ENCODE measurements at regions not wholly inside any gene's neighbourhood (a gene's known extent, or its start where the extent isn't known, plus 50 kb on each side); places are given as distances from the start of the nearest gene placed in this dataset.

DNA sequence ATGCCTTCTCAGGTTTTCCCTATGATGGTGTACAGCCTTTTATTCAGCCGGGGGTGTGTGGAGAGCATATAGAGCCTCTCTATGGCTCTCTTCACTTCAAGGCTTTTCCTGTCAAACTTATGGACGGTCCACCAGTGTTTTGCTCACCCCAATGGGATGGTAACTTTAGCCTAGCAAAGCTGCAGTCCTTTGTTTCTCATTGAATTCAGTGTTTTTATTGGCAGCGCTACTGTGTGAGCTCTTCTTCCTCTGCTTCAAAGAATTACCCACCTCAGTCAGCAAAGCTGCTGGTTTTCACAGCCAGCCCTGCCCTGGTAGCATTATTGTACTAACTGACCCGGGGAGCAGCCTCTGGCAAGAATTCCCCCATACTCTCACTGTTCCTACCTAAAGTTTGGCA is 145.3 kb upstream of the RRP15 start:
- no peak for DNase-seq (ENCODE audit: low read depth, low spot score)

DNA sequence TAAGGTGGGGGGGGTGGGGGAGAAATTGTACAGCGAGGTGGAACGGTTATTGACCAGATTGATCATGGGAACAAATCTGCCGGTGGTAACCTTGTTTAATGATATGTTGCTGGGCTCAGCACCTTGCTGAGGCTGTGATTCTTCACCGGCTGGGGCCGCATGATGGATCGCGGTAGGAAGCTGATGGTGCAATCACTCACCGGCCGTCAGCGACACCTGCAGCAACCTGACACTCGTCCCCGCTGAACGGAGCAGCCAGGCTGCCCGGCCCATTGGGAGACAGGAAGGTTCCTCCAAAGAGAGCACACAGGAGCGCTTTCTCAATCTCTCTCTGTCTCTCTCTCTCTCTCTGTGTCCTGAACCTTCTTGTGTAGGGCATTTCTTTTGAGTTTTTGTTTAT is 128.5 kb upstream of the RRP15 start:
- DNase-seq (ENCODE audit: low read depth, low spot score), result no peak

DNA sequence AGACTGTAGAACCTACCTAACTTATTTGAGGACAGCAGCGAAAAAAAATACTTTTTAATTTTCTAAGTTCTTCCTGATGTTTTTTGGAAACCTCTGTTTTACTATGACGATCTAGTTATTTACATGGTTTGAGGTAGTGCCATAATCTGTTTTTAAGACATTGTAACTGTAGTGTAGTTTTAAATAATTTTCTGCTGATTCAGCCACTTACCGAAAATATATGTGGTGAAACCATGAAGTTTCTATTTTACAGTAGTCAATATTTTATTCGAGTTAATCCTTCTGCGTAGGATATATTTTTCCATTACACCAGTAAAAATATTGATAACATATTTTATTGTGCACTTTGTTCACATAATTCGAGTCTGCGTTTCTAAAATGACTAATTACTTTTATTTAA is 121.7 kb upstream of the RRP15 start:
- DNase-seq (ENCODE audit: low read depth, low spot score), result no peak

DNA sequence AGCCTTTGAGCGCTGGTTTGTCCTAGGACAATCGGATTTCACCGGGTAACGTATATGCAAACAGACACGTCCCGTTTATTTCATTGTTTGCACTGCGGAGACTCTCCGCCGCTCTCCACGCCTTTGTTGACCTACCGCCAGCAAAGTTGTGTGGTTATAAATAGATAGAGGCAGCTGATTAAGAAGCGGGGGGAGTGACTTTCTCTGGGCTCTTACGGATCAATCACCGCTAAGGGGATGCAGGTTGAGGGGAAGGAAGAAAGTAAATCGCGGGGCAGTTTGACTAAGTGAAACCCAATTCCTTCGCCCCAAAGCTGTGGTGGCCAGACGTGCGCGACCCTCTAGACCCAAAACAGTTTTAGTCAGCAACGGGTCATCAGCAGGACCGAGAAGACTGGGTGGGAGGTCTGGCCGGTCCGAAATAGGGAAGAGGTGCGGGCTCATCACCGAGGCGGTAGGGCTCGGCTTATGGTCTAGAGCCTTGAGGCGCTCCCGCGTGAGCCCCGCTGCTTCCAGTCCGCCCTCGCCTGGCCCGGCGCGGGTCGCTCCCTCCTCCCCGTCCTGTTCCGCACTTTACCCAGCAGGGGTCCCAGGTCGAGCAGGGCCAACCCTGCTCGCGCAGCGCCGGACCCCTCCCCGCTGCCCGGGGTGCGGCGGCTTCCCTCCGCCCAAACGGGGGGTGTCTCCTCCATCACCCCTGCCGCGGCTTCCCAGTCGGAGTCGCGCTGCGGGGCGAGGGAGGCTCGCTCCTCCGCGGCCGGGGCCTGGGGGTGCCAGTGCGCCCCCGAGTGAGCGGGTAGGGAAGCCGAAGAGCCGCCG is 120.8 kb upstream of the RRP15 start:
- DNase-seq (ENCODE audit: low read depth, low spot score), result no peak

DNA sequence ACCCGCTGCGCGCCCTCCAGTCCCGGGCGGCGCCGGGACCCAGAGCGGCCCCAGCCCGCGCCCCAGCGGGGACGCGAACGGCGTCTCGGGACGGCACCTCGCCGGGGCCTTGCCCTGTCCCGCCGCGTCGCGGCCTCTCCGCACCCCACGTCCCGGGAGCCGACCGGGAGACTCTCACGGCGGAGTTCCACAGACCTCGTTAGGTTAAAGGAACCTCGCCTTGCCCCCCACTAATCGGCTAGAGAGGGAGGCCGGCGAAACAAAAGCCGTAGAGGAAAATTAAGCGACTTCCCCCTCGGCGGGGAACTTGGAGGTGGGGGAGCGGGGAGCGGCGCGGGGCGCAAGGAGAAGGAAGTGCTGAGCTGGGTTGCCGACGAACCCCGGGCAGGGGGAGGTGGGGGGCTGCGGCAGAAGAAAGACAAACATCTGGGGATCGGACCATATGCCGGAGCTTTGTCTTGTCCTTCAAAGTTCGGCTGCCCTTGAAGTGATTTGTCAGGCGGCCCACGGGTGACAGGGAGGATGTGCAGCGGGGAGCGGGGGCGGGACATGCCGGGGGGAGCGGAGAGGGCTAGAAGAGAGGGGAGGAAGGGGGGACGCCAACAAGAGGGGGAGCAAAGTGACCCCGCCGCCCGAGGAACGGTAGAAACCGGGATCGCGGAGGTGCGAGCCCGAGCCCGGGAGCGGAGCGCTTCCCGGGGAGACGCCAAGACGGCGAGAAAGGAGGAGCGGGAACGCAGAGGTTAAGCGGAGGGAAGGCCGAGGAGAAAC is 120.0 kb upstream of the RRP15 start:
- no peak for DNase-seq (ENCODE audit: low read depth, low spot score)

DNA sequence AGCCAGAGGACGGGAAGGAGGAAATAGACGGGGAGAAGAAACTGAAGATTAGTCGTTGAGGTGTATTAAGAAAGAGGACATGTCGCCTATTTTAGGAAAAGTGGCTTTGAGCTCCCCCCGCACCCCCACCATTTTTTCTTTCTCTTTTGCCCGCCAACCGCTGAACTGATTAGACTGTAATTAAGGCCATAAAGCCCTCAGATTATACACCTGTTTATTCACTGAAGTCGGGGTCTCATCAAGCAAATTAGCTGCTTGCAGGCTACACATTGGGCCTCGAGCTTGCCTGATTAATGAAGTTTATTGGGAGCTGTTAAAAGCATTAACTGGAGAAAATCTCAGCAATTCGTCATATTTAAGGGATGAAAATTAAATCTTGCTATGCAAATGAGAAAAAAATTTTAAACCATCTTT is 119.4 kb upstream of the RRP15 start:
- DNase-seq (ENCODE audit: low read depth, low spot score), result no peak

DNA sequence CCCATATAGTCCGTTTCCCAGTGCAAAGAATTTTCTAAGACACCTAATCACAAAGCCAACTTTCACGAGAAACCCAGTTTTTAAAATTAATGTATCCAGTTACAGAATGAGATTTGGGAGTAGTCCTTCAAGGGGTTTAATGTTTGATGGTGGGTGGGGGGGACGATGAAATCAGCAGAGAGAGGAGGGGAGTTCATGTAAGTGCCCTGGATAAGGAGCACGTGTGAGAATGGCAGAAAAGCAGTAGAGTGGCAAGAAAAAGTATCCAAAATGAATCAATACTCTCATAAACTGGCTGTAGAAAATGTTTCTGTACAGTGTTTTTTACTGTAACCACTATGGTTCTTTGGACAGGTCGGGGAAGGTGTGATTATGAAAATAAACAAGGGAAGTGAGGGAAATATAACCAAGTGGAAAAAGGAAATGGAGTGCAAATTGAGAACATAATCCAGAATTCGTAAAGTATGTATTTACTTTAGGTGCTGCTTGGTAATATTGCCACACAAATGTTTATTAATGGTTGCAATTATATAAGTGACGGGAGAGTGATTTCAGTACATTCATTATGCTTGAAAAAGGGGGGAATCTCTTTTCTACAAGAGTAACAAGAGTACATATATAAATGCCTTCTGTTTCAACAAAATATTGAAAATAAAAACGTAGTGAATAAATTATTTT is 118.7 kb upstream of the RRP15 start:
- DNase-seq (ENCODE audit: low read depth, low spot score), result no peak

DNA sequence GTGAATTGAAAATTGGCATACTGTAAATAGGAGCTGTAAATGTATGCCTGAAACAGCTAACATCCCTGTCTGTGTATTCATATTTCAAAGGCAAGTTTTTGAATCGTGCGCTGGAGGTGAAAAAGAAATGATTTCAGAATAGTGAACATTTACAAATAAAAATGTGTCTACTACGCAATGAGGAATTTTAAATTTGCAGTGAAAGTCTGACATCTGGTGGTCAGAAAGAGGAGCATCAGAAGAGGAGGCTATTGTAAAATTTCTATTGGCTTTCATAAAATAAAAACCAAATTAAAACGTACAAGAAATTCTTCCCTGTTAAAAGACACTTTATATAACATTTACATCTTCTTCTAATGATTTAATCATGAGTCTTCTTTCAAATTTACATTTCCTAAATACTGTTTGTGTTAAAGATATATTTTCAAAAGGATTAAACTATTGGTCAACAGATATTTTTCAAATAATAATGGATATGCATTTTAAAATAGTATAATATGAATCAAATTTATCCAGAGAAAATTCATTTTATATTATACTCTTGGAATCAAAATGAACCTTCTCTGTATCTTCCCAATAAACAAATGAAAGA is 113.7 kb upstream of the RRP15 start:
- peak; percentile 13 for DNase-seq (ENCODE audit: low read depth, low spot score)

DNA sequence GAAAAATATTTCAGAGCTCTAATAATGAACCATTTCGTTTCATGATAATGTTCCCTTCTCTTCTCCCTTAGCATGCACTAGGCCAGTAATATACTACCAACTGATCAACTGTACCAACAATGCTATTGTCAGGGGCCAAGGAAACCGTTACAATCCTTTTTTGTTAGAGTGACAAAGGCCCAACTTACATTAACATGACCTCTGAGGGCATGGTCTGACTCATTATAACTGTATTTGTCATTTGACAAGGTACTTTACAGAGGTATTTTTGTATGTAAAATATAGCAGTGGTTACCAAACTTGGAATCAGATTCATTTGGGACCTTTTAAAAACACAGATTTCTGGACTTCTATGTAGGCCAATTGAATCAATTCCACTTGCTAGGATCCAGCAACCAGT is 102.6 kb upstream of the RRP15 start:
- no peak for DNase-seq (ENCODE audit: low read depth, low spot score)

DNA sequence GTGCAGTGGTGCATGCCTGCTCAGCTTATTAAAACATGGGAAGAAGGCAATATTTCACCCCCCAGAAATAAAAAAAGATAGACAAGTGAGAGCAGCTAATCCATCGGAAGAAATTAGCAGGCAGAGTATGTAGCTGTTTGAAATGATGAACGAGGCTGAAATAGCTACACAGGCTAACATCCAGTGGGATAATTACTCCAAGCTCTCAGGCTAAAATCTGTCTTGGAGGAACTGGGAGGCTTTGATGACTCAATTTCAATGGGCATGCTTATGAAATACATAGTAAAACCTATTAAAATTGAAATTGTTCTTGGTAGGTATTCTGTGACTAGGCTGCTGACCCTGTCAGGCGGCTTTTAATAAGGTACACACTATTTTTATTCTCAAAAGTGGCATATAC is 84.1 kb upstream of the RRP15 start:
- DNase-seq (ENCODE audit: low read depth, low spot score), result no peak

DNA sequence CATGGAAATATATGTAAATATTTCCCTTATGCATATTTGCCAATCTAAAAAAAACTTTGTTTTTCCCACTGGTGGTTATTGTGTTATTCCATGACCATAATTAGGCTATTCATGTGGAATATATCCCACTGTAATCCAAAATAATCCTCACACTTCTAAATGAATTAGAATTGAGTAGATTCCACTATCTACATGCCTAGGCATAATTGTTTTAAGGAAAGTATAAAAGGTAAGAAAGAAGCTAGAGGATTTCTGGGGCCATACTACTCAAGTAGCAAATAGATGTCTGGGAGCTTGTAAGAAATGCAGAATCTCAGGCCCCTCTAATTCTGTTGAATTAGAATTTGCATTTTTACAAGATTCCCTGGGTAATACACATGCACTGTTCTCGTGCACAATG is 83.5 kb upstream of the RRP15 start:
- DNase-seq (ENCODE audit: low read depth, low spot score), result no peak

DNA sequence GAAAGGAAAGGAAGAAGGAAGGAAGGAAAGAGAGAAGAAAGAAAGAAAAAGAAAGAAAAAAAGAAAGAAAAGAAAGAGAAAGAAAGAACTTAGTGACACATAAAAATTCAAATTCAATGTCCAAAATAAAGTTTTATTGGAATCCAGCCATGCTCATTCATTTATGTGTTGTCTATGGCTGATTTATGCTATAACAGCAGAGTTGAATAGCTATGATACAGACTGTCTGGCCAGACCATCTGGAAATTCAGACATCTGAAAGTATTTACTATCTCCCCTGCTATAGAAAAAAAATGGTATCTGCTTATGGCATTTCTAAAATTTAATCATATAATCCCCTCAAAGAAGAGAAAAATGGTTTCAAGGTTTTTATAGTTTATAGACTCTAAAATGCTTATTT is 79.4 kb upstream of the RRP15 start:
- no peak for DNase-seq (ENCODE audit: low read depth, low spot score)

DNA sequence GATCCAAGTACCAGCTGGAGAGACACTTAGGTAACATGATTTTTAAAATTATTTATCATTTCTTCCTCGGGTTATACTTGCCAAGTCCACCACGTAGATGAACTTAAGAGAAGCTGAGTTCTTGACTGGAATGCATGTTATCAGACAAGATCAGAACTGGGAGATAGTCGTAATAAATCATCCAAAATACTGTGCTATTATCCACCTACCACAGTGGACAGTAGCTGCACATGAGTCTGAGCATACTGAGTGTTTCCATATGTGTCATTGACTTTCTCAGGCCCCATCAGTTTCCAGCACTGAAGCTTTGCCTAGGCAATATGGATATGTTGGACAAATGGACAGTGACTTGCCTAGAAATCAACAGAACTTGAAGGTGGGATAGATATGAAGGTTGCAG is 77.9 kb upstream of the RRP15 start:
- no peak for DNase-seq (ENCODE audit: low read depth, low spot score)

DNA sequence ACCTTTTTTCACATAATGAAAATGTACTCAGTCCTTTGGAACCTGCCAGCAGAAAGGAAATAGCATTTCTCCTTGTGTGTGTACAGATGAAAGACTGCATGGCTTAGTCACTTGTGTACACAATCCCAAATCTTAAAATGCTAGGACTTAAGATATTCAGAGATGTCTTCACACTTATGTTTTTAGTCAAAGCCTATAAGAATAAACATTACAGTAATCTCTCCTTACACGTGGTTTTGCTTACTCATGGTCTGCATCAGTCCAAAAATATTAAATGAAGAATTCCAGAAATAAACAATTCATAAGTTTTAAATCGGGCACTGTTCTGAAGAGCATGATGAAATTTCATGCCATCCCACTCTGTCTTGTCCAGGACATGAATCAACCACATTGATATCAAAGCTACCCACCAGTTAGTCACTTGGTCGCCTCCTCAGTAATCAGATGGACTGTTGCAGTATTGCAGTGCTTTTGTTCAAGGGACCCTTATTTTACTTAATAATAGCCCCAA is 75.7 kb upstream of the RRP15 start:
- no peak for DNase-seq (ENCODE audit: low read depth, low spot score)

DNA sequence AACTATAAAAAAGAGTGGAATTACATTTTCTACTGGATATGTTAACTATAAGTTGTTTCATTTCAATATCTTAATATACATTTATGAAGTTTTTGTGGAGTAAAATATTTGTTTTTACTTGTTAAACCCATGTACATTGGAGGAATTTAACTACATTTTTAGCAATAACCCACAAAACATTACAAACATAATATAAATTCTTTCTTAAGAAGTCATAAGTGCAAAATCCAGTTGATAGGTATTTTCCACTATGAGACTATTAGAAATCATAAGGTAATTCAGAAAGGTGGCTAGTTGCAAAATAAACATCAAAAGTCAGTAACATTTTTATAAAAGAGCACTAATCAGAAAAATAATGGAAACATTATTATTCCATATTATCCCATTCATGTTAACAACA is 73.9 kb upstream of the RRP15 start:
- DNase-seq (ENCODE audit: low read depth, low spot score), result no peak

DNA sequence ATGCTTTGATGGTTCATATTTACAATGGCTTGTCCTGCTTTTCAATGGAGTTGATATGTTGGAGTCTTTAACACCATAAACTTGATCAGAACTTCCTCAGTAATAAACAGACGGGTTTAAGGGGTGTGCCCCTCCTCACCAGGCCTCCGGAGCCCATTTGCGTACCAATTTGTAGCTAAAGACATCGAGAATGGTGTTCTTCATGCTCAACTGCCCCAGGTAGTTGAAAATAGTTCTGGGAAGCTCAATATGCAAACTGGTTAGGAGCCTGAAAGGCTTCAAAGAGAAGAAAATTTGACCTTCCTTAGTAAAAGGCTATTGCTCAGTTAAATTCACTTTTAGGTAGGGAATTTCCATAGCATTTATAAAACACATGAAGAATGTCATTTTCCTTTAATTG is 68.1 kb upstream of the RRP15 start:
- no peak for DNase-seq (ENCODE audit: low read depth, low spot score)

DNA sequence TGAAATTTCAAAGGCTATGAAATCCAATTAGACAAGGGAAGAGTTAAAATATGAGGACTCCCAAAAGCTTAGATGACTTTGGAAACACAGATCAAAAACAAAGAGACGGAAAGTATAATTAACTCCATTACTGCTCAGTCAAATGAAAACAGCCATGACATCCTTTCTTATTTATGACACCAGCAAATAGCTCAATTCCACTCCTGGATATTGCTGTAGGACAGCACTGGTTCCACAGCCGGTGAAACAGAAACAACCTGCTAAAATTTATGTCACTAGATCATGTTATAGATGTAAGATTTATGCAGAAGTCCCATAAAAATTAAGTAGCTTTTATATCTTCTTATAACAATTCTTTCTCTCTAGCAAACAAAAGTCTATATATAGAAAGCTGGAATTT is 65.6 kb upstream of the RRP15 start:
- no peak for DNase-seq (ENCODE audit: low read depth, low spot score)

DNA sequence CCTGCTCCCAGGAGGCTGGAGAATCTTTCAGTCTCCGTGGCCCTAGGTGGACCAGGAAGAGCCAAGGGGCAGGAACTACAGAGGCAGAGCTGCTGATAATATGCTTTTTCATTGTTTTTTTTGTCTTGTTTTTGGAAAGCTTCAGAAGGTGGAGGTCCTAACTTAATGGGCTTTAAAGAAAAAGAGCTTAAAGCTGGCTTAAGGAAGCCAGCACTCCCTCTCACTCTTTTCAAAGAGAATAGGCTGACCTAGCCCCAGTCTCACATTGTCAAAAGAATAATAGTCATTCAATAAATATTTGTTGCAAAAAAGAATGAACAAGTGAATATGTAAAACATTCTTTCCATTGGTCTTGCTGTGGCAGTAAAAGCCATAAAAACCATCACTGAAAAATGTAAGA is 61.0 kb upstream of the RRP15 start:
- DNase-seq (ENCODE audit: low read depth, low spot score), result no peak

DNA sequence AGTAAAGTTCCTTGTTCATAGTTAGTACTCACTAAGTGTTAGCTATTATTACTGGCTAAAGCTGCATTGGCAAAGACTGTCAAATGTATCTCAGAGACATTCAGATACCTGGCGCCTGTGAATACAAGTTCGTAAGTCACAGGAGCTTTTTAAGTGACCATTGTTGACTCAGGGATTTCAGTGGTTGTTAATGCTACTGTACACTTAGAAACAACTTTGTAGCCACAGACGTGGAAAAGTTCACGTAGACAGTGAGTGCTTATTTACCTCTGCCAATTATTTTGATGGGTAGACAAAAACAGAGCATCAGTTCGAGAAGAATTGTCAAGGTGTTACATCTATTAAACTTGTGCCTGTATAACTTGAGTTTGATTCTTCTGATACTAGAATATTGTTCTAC is 59.1 kb upstream of the RRP15 start:
- no peak for DNase-seq (ENCODE audit: low read depth, low spot score)

Measured in smooth muscle cell of the brain vasculature (primary cell).